Cerebellar cortex (tissue), 1 donor: ENCODE measurements at regions not wholly inside any gene's neighbourhood (a gene's known extent, or its start where the extent isn't known, plus 50 kb on each side); places are given as distances from the start of the nearest gene placed in this dataset.

Experiments
- DNase-seq: peaks from one replicate; pipeline ENCODE4 v3.0.0-alpha.2; 2015; ENCODE audit warnings: low spot score

DNA sequence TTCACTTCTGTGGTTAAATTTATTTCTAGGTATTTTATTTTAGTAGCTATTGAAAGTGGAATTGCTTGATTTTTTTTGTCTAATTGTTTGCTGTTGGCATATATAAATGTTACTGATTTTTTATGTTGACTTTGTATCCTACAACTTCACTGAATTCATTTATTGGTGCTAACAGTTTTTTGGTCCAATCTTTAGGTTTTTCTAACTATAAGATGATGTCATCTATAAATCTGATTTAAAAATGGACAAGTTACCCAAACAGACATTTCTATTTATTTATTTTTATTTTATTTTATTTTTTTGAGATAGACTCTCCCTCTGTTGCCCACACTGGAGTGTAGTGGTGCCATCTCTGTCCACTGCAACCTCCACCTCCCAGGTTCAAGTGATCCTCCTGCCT is 162.3 kb downstream of the COX7C start:
- no peak for DNase-seq

GRCh38 chr5:86786955-86787354 is 169.2 kb downstream of the COX7C start:
- peak; percentile 64 for DNase-seq

- no peak for DNase-seq
Observed at GRCh38 chr5:86795659-86796058, 177.9 kb downstream of the COX7C start.

DNA sequence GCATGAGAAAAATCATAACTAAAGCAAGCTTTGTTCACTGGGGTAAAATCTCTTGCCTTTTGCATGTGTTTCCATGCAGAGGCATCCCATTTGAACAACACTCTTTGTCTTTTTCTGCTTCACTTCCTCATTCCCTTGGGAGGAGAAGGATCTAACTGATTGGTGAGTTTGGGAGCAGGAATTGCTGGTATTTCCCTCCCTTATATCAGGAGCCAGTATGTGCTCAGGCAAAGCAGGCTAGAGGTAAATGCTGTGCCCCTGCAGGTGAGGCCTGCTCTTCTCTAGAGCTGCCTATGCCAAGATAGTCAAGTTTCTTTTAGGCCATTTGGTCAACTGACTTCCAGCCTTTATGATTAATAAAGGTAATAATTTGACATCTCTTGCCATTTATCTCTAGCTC is 179.9 kb downstream of the COX7C start:
- no peak for DNase-seq

DNA sequence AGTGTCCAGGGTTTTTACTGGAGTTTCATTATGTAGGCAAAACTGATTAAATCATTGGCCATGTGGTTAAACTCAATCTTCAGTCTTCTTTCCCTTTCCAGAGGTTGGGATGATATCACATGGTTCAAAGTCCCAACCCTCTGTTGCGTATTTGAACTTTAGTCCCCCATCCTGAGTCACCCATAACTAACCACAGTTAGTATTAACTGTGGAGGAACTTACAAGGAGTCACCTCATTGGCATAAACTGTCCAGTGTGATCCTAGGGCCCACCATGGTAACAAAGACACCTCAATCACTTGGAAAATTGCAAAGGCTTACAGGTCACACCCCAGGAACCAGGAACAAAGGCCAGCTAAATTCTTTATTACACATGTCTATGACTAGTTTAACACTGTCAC is 188.5 kb downstream of the COX7C start:
- DNase-seq: no peak

GRCh38 chr5:86807046-86808031 is 189.6 kb downstream of the COX7C start:
- no peak for DNase-seq

DNA sequence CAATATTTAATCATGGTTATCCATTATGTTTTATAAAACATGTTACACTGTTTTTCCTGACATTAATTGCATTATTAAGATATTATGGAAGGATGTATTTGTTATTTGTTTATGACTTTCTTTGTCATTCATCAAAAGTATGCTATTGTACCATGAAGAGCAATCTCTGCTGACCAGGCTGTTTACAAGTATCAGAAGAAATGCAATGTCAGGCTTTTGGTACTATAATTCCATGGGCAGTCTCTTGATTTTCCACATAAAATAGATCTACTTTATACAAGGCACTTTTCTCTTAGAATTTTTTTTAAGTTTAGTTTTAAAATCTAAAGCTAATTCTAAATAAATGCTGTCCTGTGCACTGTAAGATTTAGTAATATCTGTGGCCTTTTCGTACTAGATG is 196.6 kb downstream of the COX7C start:
- DNase-seq: no peak

- DNase-seq: no peak
Observed at GRCh38 chr5:86814907-86815306, 197.2 kb downstream of the COX7C start.

DNA sequence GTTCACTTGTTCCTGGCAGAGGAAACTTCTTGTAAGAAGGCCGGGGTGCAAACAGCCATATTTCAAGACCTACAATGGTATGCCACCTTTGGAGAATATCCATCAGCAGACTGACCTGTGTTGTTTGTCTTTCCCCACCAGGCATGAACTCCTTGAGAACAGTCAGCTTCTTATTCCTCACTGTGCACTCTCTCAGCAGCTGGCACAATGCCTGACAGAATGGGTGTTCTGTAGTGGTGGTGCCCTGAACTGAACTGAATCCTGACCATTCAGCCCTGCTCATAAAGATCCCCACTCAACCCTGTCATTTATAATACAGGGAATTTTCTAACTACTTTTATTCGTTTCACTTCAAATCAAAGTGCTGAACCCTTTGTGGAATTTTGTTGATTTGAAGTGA is 206.9 kb downstream of the COX7C start:
- DNase-seq: no peak

DNA sequence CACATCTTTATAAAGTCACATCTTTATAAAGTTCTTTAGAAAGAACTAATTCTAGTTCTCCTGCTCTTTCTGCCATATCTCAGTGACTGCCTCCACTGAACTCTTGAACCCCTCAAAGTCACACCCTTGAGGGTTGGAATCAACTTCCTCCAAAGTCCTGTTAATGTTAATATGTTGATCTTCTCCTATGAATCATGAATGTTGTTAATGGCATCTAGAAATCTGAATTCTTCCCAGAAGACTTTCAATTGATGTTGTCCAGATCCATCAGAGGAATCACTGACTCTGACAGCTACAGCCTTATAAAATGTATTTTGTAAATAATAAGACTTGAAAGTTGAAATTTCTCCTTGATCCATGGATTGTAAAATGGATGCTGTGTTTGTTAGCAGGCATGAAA is 213.4 kb downstream of the COX7C start:
- no peak for DNase-seq

GRCh38 chr5:86833868-86834267 is 216.1 kb downstream of the COX7C start:
- DNase-seq: no peak

- no peak for DNase-seq
Observed at GRCh38 chr5:86837610-86838009, 219.9 kb downstream of the COX7C start.

- no peak for DNase-seq
Observed at GRCh38 chr5:86838083-86838482, 220.3 kb downstream of the COX7C start.

DNA sequence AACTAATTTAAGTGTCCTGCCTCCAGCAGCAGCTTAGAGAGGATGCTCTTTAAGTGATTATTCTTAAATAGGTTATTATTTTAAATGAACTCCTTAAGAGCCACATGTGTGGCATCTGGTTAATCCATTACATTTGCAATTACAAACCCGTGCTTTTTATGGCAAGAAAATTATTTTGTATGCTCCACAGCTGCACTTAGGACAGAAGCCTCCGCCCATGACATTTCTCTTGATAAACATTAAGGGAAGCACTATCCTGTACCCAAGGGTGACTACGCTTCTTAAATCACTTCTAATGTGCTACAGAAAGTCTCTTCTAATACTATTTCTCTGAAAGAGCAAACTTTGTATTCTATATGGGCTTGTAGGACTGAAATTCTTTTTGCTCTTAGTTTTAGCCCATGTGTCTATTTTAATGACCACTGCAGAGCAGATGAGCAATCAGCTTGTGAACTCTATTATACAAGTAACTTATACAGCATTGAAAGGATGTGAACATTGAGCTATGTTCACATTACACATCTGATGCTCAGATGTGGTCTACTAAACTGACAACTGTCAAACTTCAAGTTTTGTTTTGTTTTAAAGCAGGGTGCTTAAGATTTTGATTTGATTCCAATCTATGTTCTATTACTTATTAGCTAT is 223.4 kb downstream of the COX7C start:
- DNase-seq: no peak

DNA sequence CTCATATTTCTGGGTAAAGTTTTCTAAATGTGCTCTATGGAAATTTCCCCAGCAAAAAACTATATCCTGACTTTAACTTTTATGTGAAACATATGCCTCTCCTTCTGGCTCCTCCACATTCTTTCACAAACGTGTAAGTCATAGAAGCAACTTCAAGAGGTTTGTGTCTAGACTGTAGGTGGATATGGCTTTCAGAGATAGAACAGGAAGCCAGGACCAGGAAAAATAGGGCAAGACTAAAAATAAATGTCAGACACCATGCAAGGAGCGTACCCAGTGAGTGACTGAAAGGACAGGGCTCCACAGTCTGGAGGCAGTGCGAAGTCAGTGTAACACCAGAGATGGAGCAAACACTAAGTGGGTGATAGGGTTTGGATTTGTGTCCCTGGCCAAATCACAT is 240.7 kb downstream of the COX7C start:
- peak; percentile 61 for DNase-seq

- DNase-seq: peak; percentile 92
Observed at GRCh38 chr5:86861512-86861911, 243.8 kb downstream of the COX7C start.

GRCh38 chr5:86862093-86862492 is 244.4 kb downstream of the COX7C start:
- DNase-seq: no peak

GRCh38 chr5:86864051-86864450 is 246.3 kb downstream of the COX7C start:
- no peak for DNase-seq

DNA sequence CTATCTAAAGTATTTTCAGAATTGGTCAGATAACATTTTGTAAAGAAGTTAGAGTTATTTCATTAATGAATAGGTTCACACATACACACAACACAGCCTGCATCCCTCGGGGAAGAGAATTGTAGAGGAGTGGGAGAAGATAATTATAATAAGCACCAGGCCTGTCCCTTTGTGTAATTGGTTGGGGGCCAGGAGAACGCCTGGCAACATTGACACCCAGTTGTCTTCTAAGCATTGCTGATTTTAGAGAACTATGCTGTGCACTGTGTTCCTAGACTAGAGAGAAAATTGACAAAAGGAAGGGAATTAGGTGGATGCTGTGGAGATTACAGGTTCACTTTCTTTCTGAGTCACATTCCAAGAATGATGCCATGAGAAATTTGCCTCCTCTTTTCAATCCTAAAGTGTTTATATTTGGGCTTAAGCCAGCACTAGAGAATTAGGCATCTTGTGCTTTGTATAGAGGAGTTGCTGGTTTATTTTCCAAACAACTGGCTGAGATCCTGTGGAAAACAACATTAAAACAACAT is 247.6 kb downstream of the COX7C start:
- DNase-seq: peak; percentile 62

- DNase-seq: peak; percentile 98
Observed at GRCh38 chr5:86866036-86866435, 248.3 kb downstream of the COX7C start.

GRCh38 chr5:86869268-86869667 is 251.5 kb downstream of the COX7C start:
- no peak for DNase-seq

DNA sequence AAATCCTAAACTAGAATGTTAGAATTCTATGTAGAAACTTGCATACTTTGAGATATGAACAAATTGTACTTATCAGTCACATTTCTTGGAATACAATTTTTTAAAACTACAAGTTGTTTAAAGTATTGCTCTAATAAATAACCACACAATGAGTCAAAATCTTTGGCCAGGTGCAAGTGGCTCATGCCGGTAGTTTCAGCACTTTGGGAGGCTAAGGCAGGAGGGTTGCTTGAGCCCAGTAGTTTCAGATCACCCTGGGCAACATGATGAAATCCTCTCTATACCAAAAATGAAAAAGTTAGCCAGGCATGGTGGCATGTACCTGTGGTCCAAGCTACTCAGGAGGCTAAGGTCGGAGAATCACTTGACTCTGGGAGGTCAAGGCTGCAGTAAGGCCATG is 257.8 kb downstream of the COX7C start:
- no peak for DNase-seq

- no peak for DNase-seq
Observed at GRCh38 chr5:86878250-86878649, 260.5 kb downstream of the COX7C start.
